GM12872 (cell line): ENCODE measurements at regions not wholly inside any gene's neighbourhood (a gene's known extent, or its start where the extent isn't known, plus 50 kb on each side); places are given as distances from the start of the nearest gene placed in this dataset.

Experiments used
- TF ChIP-seq, protein P1 (sequence below): IDR thresholded peaks from 3 replicates; pipeline ENCODE4 v1.5.1; 2011; ENCODE audit warnings: low read depth, mild to moderate bottlenecking, low read length, moderate library complexity; ENCODE audit not compliant: insufficient read depth

DNA sequence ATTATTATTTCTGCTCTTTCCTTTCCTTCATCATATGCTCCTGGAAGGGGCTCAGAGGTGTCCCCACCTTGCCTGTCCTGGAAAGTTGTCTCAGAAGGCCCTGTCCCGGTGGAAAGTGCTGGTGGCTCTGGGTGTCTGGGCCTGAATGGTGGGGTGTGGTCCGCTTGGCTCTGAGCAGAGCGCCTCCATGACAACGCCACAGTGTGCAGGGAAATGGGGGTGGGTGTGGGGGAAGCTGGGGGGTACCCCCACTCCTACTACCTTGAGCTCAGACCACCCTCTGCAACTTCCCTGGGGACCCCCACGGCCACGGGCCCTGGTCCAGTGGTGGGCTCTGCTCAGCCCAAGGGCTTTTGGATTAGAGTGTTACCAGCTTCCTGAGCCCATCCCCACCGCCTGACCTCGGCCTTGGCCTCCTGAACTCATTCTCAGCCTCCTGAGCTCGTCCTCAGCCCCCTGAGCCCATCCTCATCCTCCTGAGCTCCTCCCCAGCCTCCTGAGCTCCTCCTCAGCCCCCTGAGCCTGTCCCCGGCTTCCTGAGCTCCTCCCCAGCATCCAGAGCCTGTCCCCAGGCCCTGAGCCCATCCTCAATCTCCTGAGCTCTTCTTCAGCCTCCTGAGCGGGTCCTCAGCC is 106.4 kb upstream of the FAM20C start:
- TF ChIP-seq, protein P1, sequence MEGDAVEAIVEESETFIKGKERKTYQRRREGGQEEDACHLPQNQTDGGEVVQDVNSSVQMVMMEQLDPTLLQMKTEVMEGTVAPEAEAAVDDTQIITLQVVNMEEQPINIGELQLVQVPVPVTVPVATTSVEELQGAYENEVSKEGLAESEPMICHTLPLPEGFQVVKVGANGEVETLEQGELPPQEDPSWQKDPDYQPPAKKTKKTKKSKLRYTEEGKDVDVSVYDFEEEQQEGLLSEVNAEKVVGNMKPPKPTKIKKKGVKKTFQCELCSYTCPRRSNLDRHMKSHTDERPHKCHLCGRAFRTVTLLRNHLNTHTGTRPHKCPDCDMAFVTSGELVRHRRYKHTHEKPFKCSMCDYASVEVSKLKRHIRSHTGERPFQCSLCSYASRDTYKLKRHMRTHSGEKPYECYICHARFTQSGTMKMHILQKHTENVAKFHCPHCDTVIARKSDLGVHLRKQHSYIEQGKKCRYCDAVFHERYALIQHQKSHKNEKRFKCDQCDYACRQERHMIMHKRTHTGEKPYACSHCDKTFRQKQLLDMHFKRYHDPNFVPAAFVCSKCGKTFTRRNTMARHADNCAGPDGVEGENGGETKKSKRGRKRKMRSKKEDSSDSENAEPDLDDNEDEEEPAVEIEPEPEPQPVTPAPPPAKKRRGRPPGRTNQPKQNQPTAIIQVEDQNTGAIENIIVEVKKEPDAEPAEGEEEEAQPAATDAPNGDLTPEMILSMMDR, result no peak

DNA sequence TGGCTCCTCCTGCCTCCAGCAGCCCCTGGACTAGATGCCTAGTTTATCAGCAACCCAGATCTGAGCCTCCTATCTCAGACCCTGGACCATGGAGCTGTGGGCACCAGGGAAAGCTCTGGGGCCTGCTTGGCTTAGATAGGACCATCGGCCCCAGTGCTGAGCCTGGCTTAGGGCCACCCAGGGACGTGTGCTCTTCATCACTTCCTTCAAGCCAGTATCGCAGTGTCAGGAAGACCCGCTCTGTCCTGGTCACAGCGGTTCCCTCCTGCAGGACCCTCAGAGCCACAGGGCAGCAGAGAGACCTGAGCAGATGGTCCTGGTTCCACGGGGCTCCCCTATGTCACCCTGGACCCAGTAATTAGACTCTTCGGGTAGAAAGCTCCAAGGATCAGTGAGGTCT is 105.7 kb upstream of the FAM20C start:
- TF ChIP-seq, protein P1, result no peak

DNA sequence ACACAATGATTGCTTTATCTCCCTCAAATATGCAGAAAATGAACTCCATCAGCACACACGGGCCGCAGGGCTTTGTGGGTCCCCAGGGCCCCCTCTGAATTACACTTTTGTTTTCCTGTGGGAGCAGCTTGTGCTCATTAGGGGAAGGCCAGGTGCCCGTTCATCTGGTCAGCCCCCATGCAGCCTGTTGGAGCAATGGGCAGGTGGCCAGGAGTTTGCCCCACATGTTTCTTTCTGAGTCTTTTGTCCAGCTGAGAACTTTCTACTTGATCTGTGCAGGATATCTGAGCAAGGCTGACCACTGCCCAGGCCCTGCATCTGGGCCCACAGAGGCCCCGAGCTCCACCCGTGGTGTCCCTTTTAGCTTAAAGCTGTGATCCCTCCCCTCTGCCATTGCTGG is 105.3 kb upstream of the FAM20C start:
- TF ChIP-seq, protein P1, result no peak

DNA sequence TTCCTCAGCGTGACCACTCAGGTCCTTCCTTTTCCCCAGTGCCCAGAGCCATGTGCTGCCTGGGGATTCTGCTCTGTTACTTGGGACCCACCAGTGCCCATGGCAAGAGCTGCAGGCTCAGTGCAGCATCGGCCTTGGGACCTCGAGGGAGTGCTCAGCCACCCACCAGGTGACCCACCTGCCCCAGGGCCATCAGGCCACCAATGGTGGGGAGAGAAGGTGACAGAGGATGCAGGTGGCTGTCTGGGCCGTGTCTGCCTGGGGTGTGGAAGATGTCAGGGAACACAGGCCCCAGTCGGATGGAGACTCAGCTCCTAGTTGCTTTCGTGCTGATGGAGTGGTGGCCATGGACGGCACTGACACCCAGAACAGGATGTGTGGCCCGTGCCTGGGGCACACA is 104.7 kb upstream of the FAM20C start:
- TF ChIP-seq, protein P1, result no peak

DNA sequence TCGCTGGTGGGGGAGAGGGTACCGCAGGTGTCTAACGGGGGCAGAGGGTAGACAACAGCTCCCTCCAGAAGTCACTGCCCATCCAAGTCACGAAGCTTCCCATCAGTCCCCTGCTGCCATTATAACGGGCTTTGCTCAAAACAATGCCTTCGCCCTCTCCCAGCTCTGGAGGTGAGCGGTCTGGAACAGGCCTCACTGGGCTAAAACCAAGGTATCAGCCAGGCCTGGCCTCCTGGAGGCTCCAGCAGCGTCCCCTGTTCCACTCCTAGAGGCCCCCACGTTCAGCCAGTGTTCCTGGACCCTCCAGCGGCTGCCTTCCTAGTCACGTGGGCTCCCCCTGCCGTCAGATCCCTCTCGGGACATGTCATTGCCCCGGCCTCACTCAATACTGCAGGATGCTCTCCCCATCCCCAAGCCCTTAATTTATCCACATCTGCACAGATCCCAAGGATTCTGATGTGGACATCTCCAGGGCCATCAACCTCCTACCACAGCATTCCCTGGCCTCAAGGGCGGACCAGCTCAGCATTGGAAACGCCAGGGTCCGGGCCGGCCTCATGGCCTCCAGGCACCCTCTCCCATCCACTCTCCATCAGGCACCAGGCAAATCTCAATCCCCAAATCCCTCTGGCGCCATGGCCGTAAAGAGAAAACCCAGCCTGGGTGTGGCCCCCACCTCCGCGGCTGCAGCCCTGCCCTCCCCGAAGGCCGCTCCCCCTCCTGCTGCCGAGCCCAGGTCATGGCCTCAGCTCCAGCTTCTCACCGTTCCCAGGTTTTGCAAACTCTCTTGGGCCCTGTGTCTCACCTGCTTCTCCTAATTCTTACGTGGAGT is 104.1 kb upstream of the FAM20C start:
- TF ChIP-seq, protein P1, result no peak

DNA sequence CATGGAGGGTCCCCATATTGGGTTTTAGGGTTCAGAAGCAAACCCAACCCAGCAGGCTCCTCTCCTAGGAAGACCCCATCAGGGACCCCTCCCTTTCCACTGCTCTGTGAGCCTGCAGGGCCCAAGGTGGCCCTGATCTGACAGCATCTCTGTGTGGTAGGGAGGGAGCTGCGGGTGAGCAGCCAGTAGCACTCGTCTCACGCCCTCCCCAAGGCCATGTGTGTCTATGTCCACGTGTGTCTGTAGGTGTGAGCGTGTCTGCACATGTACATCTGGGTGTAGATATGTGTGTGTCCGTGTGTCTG is 103.5 kb upstream of the FAM20C start:
- TF ChIP-seq, protein P1, result no peak

DNA sequence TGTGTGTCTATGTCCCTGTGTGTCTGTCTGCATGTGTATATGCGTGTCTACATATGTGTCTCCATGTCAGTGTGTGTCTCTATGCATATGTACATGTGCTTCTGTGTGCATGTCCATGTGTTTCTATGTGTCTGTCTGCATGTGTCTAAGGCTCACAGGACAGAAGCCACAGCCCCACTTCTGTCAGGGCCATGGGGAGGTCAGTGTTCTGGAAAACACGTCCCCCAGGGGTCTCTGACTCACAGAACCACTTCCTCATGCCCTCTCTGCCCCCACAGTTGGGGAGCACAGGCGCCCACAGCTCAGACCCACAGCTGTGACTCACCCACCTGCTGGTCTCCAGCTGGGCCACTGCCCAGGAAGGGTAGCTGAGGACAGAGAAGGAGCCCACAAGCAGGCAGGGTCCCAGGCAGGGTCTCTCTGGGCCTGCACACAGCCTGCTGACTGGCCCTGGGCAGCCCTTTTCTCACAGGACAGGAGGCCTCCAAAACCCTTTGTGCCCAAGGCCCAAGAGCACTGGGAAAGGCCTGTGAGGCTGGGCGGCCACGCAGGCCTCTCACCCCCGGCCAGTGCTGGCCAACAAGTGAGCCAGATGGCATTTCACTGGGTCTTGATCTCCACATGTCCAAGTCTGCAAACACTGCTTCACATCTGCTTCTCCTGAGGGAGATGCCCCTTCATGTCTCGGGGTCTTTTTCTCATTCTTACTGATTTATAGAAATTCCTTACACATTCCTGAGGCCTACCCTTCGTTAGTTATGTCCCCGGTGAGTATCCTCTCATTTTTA is 102.9 kb upstream of the FAM20C start:
- TF ChIP-seq, protein P1, result no peak
